ENCODE measurements at regions not wholly inside any gene's neighbourhood (a gene's known extent, or its start where the extent isn't known, plus 50 kb on each side); places are given as distances from the start of the nearest gene placed in this dataset.

- no peaks in the 10 kb centered on the region for H4K20me1 ChIP-seq (ENCODE audit: insufficient read depth)
- H3K36me3 ChIP-seq (ENCODE audit: insufficient read depth) = no peaks in the 10 kb centered on the region
- no peak overlapping the region for H3K9ac ChIP-seq
- no peak overlapping the region for H3K4me2 ChIP-seq
- no peaks in the 10 kb centered on the region for H3K27me3 ChIP-seq (ENCODE audit: insufficient read depth, low read depth)
- no peak overlapping the region for H2AFZ ChIP-seq (ENCODE audit: low read depth)
- TF ChIP-seq CTCF (conservative IDR thresholded peaks at IDR 0.05; ENCODE audit: low read depth, low read length) = no peak
- H3K4me3 ChIP-seq (IDR thresholded peaks at IDR 0.05; ENCODE audit: insufficient read depth, low read depth, low read length) = no peak overlapping the region
- H3K79me2 ChIP-seq (ENCODE audit: insufficient read depth, low read depth) = no peaks in the 10 kb centered on the region
- no peak overlapping the region for H3K27ac ChIP-seq
- H3K4me1 ChIP-seq (ENCODE audit: low read depth, poor library complexity, severe bottlenecking) = no peaks in the 10 kb centered on the region
Measured at GRCh38 chr10:111822661-111823060, 360.9 kb downstream of the GPAM start.

- no peaks in the 10 kb centered on the region for H3K79me2 ChIP-seq (ENCODE audit: insufficient read depth, low read depth)
- H3K36me3 ChIP-seq (ENCODE audit: insufficient read depth) = no peaks in the 10 kb centered on the region
- no peak overlapping the region for H3K4me3 ChIP-seq (IDR thresholded peaks at IDR 0.05; ENCODE audit: insufficient read depth, low read depth, low read length)
- H3K9ac ChIP-seq = no peak overlapping the region
- H4K20me1 ChIP-seq (ENCODE audit: insufficient read depth) = no peaks in the 10 kb centered on the region
- no peaks in the 10 kb centered on the region for H3K27me3 ChIP-seq (ENCODE audit: insufficient read depth, low read depth)
- TF ChIP-seq CTCF (conservative IDR thresholded peaks at IDR 0.05; ENCODE audit: low read depth, low read length) = no peak
- no peaks in the 10 kb centered on the region for H3K4me1 ChIP-seq (ENCODE audit: low read depth, poor library complexity, severe bottlenecking)
- no peak overlapping the region for H3K27ac ChIP-seq
- no peak overlapping the region for H2AFZ ChIP-seq (ENCODE audit: low read depth)
- H3K4me2 ChIP-seq = no peak overlapping the region
Measured at GRCh38 chr10:111824128-111824527, 359.4 kb downstream of the GPAM start.

GRCh38 chr10:111830359-111830758 lies 353.2 kb downstream of the GPAM start:
- Histone ChIP-seq H3K27ac (no peak overlapping the region), H3K27me3 (ENCODE audit: insufficient read depth, low read depth) (no peaks in the 10 kb centered on the region), H3K9ac (no peak overlapping the region), H3K4me1 (ENCODE audit: low read depth, poor library complexity, severe bottlenecking) (no peaks in the 10 kb centered on the region), H3K4me3 (IDR thresholded peaks at IDR 0.05; ENCODE audit: insufficient read depth, low read depth, low read length) (no peak overlapping the region), H3K36me3 (ENCODE audit: insufficient read depth) (no peaks in the 10 kb centered on the region), H3K79me2 (ENCODE audit: insufficient read depth, low read depth) (no peaks in the 10 kb centered on the region), H4K20me1 (ENCODE audit: insufficient read depth) (no peaks in the 10 kb centered on the region), H3K4me2 (no peak overlapping the region), H2AFZ (ENCODE audit: low read depth) (no peak overlapping the region)
- no peak for TF ChIP-seq CTCF (conservative IDR thresholded peaks at IDR 0.05; ENCODE audit: low read depth, low read length)

GRCh38 chr10:111831058-111831457 lies 352.5 kb downstream of the GPAM start:
- H3K9ac ChIP-seq = no peak overlapping the region
- no peak overlapping the region for H3K4me2 ChIP-seq
- no peak overlapping the region for H3K27ac ChIP-seq
- no peak for TF ChIP-seq CTCF (conservative IDR thresholded peaks at IDR 0.05; ENCODE audit: low read depth, low read length)
- H3K27me3 ChIP-seq (ENCODE audit: insufficient read depth, low read depth) = no peaks in the 10 kb centered on the region
- no peaks in the 10 kb centered on the region for H4K20me1 ChIP-seq (ENCODE audit: insufficient read depth)
- H3K36me3 ChIP-seq (ENCODE audit: insufficient read depth) = no peaks in the 10 kb centered on the region
- no peak overlapping the region for H2AFZ ChIP-seq (ENCODE audit: low read depth)
- H3K79me2 ChIP-seq (ENCODE audit: insufficient read depth, low read depth) = no peaks in the 10 kb centered on the region
- no peak overlapping the region for H3K4me3 ChIP-seq (IDR thresholded peaks at IDR 0.05; ENCODE audit: insufficient read depth, low read depth, low read length)
- no peaks in the 10 kb centered on the region for H3K4me1 ChIP-seq (ENCODE audit: low read depth, poor library complexity, severe bottlenecking)

- no peak for TF ChIP-seq CTCF (conservative IDR thresholded peaks at IDR 0.05; ENCODE audit: low read depth, low read length)
- H3K4me2 ChIP-seq = no peak overlapping the region
Measured at GRCh38 chr10:111833251-111833650, 350.3 kb downstream of the GPAM start.

More at GRCh38 chr10:111833251-111833650, 350.3 kb downstream of the GPAM start:
- Histone ChIP-seq H3K4me1 (ENCODE audit: low read depth, poor library complexity, severe bottlenecking) (no peaks in the 10 kb centered on the region), H2AFZ (ENCODE audit: low read depth) (no peak overlapping the region), H3K4me3 (IDR thresholded peaks at IDR 0.05; ENCODE audit: insufficient read depth, low read depth, low read length) (no peak overlapping the region), H3K79me2 (ENCODE audit: insufficient read depth, low read depth) (no peaks in the 10 kb centered on the region), H3K27ac (no peak overlapping the region), H3K9ac (no peak overlapping the region), H4K20me1 (ENCODE audit: insufficient read depth) (no peaks in the 10 kb centered on the region), H3K27me3 (ENCODE audit: insufficient read depth, low read depth) (no peaks in the 10 kb centered on the region), H3K36me3 (ENCODE audit: insufficient read depth) (no peaks in the 10 kb centered on the region)

Data from KMS-11 (cell line).